MCF 10A (cell line): ENCODE measurements at regions not wholly inside any gene's neighbourhood (a gene's known extent, or its start where the extent isn't known, plus 50 kb on each side); places are given as distances from the start of the nearest gene placed in this dataset.

Experiments
- BruUV-seq: library from RNA; stranded (reverse); fragments of 400-500 nt; replicated peaks from 2 replicates; lab custom pipeline; 2021; lab: Mats Ljungman, UMichigan
- CTCF ChIA-PET: fragments of 300-600 bp; sonication (Branson Sonifier 250); formaldehyde crosslinking; extraction: SDS; loops from one replicate; lab custom pipeline; 2021; ENCODE audit warnings: antibody characterized with exemption, inconsistent platforms; lab: Yijun Ruan, JAX
- POLR2A ChIA-PET: fragments of 300-600, 350-650 bp; sonication (Branson Sonifier 250); formaldehyde crosslinking; extraction: SDS; loops from one replicate; lab custom pipeline; 2020; ENCODE audit warnings: antibody characterized with exemption, inconsistent platforms; lab: Yijun Ruan, JAX
- DNase-seq: peaks from one replicate; pipeline ENCODE4 v3.0.0-alpha.2; 2018; ENCODE audit not compliant: unreplicated experiment
- H3K27ac Mint-ChIP-seq: one replicate; pipeline ENCODE4 v1.8.0; 2022; ENCODE audit warnings: mild to moderate bottlenecking, low read depth, mixed read lengths; ENCODE audit not compliant: unreplicated experiment
- H3K27me3 Mint-ChIP-seq: one replicate; pipeline ENCODE4 v1.8.0; 2022; ENCODE audit warnings: mixed read lengths; ENCODE audit not compliant: insufficient read depth, unreplicated experiment
- H3K36me3 Mint-ChIP-seq: one replicate; pipeline ENCODE4 v1.8.0; 2022; ENCODE audit warnings: mild to moderate bottlenecking, moderate library complexity, mixed read lengths; ENCODE audit not compliant: insufficient read depth, unreplicated experiment
- H3K4me1 Mint-ChIP-seq: one replicate; pipeline ENCODE4 v1.8.0; 2022; ENCODE audit warnings: mixed read lengths; ENCODE audit not compliant: insufficient read depth, unreplicated experiment
- H3K4me3 Mint-ChIP-seq: one replicate; pipeline ENCODE4 v1.8.0; 2022; ENCODE audit warnings: mild to moderate bottlenecking, moderate library complexity, mixed read lengths; ENCODE audit not compliant: unreplicated experiment
- H3K9me3 Mint-ChIP-seq: one replicate; pipeline ENCODE4 v1.8.0; 2022; ENCODE audit warnings: mixed read lengths; ENCODE audit not compliant: unreplicated experiment
- intact Hi-C: fragments of 100-400 bp; cut with micrococcal nuclease; formaldehyde crosslinking; loops from 2 replicates; pipeline ENCODE4 v1.14.1; 2022
- TF ChIP-seq, protein P1 (sequence below): fragments of 200-600 bp; IDR thresholded peaks from one replicate; pipeline ENCODE4 v1.8.0; 2022; ENCODE audit warnings: antibody characterized with exemption, mild to moderate bottlenecking; ENCODE audit not compliant: unreplicated experiment

DNA sequence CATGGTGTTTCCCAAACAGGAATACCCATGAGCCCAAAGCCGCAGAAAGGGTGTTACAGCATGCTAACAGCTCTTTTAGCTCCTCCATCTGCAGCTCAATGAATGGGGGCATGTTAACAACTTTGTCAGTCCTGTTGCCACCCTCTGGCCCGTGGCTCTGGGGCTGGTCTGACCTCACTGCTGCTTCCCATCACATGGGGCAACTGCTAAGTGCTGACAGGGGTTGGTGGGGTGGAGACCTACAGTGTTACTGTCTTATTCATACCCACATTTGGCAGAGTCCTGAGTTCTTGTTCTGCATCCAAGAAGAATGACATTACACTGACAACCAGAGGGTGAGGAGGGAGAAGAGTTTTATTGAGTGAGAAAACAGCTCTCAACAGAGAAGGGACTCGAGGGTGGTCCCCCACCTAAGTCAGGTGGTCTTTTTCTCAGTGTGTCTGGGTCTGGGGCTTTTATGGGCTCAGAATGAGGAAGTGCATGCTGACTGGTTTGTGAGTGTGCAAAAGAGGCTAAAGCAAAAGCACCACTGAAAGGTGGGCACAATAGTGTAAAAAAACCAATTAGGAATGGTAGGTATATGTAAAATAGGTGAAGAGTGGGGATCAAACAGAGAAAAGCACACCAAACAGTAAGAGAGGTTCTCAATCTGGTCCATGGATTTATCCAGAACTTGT is 1952.0 kb upstream of the PCDH20 start:
- Mint-ChIP-seq H3K9me3 (no peaks in the 10 kb centered on the region), H3K4me3 (no peak overlapping the region), H3K27me3 (no peaks in the 10 kb centered on the region), H3K36me3 (no peaks in the 10 kb centered on the region), H3K4me1 (no peaks in the 10 kb centered on the region), H3K27ac (no peak overlapping the region)
- BruUV-seq = no TSS peak
- intact Hi-C loops = no loop called here
- POLR2A ChIA-PET = no interaction called here
- TF ChIP-seq, protein P1, sequence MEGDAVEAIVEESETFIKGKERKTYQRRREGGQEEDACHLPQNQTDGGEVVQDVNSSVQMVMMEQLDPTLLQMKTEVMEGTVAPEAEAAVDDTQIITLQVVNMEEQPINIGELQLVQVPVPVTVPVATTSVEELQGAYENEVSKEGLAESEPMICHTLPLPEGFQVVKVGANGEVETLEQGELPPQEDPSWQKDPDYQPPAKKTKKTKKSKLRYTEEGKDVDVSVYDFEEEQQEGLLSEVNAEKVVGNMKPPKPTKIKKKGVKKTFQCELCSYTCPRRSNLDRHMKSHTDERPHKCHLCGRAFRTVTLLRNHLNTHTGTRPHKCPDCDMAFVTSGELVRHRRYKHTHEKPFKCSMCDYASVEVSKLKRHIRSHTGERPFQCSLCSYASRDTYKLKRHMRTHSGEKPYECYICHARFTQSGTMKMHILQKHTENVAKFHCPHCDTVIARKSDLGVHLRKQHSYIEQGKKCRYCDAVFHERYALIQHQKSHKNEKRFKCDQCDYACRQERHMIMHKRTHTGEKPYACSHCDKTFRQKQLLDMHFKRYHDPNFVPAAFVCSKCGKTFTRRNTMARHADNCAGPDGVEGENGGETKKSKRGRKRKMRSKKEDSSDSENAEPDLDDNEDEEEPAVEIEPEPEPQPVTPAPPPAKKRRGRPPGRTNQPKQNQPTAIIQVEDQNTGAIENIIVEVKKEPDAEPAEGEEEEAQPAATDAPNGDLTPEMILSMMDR = no peak
- CTCF ChIA-PET = no interaction called here
- no peak for DNase-seq

DNA sequence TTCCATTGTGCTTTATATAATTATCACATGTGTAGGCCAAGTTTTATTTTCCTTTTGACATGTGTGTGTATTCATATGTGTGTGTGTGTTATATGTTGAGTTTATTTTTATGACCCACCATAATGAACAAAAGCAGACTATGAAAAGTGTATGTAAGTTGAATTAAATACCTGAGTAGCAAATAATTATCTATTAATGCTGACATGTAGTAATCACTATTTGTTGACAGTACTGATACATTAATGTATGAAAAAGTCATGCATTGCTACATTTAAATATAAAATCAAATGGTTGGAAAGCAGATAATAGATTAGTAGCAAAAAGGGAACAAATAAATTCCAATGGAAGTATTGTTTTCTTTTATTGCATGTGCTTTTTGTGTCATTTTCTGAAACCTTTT is 1948.5 kb upstream of the PCDH20 start:
- Mint-ChIP-seq H3K36me3 (no peaks in the 10 kb centered on the region), H3K27me3 (no peaks in the 10 kb centered on the region), H3K4me3 (no peak overlapping the region), H3K27ac (no peak overlapping the region), H3K9me3 (no peaks in the 10 kb centered on the region), H3K4me1 (no peaks in the 10 kb centered on the region)
- intact Hi-C loops = no loop called here
- TF ChIP-seq, protein P1 = no peak
- no peak for DNase-seq
- CTCF ChIA-PET = no interaction called here
- BruUV-seq = no TSS peak
- POLR2A ChIA-PET = interaction anchor here (0.6 kb wide), 1 partner anchor 21 kb away, joined by 5 read pairs; no protein-coding TSS in a partner anchor

DNA sequence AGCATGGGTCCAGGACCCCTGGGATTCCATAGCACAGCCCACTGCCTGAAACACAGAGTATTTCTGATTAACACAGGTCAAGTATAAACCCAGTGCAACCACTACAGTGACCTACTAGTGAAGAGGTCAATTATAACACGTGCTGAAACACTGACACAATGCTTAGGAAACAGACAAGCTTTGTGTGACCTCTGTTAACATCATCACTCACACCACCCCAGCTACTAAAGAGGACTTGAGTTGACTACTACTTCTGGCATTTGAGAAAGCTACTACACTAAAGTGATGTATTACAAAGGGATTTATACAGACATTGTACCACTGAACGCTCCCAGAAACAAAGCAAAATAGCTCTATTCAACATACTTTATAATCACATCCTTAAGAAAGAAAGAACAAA is 1935.9 kb upstream of the PCDH20 start:
- no peaks in the 10 kb centered on the region for H3K9me3 Mint-ChIP-seq
- TF ChIP-seq, protein P1 = no peak
- no peak overlapping the region for H3K27ac Mint-ChIP-seq
- POLR2A ChIA-PET = no interaction called here
- intact Hi-C loops = no loop called here
- no peak overlapping the region for H3K4me3 Mint-ChIP-seq
- no peaks in the 10 kb centered on the region for H3K36me3 Mint-ChIP-seq
- no peak for DNase-seq
- no peaks in the 10 kb centered on the region for H3K27me3 Mint-ChIP-seq
- CTCF ChIA-PET = interaction anchor here (0.7 kb wide), 2 partner anchors 11 to 80 kb away, joined by 3 to 4 read pairs; no protein-coding TSS in a partner anchor
- BruUV-seq = no TSS peak
- H3K4me1 Mint-ChIP-seq = no peaks in the 10 kb centered on the region

DNA sequence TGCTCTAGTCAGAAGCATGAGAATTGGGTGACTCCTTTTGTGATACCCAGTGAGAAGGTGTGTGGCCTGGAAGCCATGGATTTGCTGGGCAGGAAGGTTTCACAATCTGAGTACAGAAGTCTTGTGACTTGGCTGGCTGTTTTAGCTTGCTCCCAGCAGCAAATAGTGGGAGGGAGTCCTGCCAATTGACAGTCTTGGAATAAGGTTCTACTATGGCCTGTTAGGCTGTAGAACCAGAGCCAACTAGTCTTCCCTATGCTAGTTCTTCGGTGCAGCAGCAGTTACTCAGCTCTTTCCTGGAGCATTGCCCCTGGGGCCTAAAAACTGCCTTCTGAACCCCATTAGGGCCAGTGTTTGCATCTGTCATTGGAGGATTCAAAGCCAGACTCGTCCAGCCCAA is 1935.4 kb upstream of the PCDH20 start:
- Mint-ChIP-seq H3K36me3 (no peaks in the 10 kb centered on the region), H3K9me3 (no peaks in the 10 kb centered on the region), H3K4me1 (no peaks in the 10 kb centered on the region), H3K27me3 (no peaks in the 10 kb centered on the region), H3K27ac (no peak overlapping the region), H3K4me3 (no peak overlapping the region)
- BruUV-seq = no TSS peak
- TF ChIP-seq, protein P1 = no peak
- no peak for DNase-seq
- POLR2A ChIA-PET = no interaction called here
- CTCF ChIA-PET = interaction anchor here (0.6 to 1.2 kb wide), 3 partner anchors 9 to 281 kb away, joined by 3 to 5 read pairs (median 4); no protein-coding TSS in a partner anchor
- intact Hi-C loops = no loop called here
